GF-D8 (cell line): ENCODE measurements at regions not wholly inside any gene's neighbourhood (a gene's known extent, or its start where the extent isn't known, plus 50 kb on each side); places are given as distances from the start of the nearest gene placed in this dataset.
A peak's percentile ranks its signal among the peaks of the same experiment; 100 is the strongest.

Experiments used
- DNase-seq: peaks from one replicate; lab custom pipeline; 2025; lab: John Stamatoyannopoulos, UW

- DNase-seq: no peak
Observed at GRCh38 chr5:174336479-174336878, 291.0 kb downstream of the NSG2 start.

- no peak for DNase-seq
Observed at GRCh38 chr5:174337276-174338184, 292.0 kb downstream of the NSG2 start.

GRCh38 chr5:174338185-174339010 lies 292.9 kb downstream of the NSG2 start:
- no peak for DNase-seq

- no peak for DNase-seq
Observed at GRCh38 chr5:174339130-174339529, 293.6 kb downstream of the NSG2 start.

- DNase-seq: no peak
Observed at GRCh38 chr5:174340226-174340625, 294.7 kb downstream of the NSG2 start.

- no peak for DNase-seq
Observed at GRCh38 chr5:174342696-174343095, 297.2 kb downstream of the NSG2 start.

GRCh38 chr5:174343826-174344225 lies 298.3 kb downstream of the NSG2 start:
- DNase-seq: no peak

GRCh38 chr5:174344335-174344734 lies 298.8 kb downstream of the NSG2 start:
- no peak for DNase-seq

- no peak for DNase-seq
Observed at GRCh38 chr5:174347183-174347582, 301.7 kb downstream of the NSG2 start.

- DNase-seq: no peak
Observed at GRCh38 chr5:174348311-174348981, 302.9 kb downstream of the NSG2 start.

- DNase-seq: no peak
Observed at GRCh38 chr5:174352681-174353080, 307.2 kb downstream of the NSG2 start.

GRCh38 chr5:174354571-174354970 lies 309.1 kb downstream of the NSG2 start:
- DNase-seq: no peak

- peak; percentile 58 for DNase-seq
Observed at GRCh38 chr5:174355208-174355612, 309.7 kb downstream of the NSG2 start.

- DNase-seq: no peak
Observed at GRCh38 chr5:174355995-174356394, 310.5 kb downstream of the NSG2 start.

GRCh38 chr5:174356536-174356935 lies 311.0 kb downstream of the NSG2 start:
- no peak for DNase-seq

- DNase-seq: no peak
Observed at GRCh38 chr5:174358276-174358675, 312.8 kb downstream of the NSG2 start.

- DNase-seq: no peak
Observed at GRCh38 chr5:174359071-174359470, 313.6 kb downstream of the NSG2 start.

- no peak for DNase-seq
Observed at GRCh38 chr5:174362514-174362913, 317.0 kb downstream of the NSG2 start.

- DNase-seq: no peak
Observed at GRCh38 chr5:174363934-174364333, 318.4 kb downstream of the NSG2 start.

- no peak for DNase-seq
Observed at GRCh38 chr5:174364676-174365075, 319.2 kb downstream of the NSG2 start.

- DNase-seq: no peak
Observed at GRCh38 chr5:174371600-174372094, 326.1 kb downstream of the NSG2 start.

GRCh38 chr5:174374206-174374605 lies 328.7 kb downstream of the NSG2 start:
- no peak for DNase-seq
